Transverse colon (tissue), 4 donors: ENCODE measurements at regions not wholly inside any gene's neighbourhood (a gene's known extent, or its start where the extent isn't known, plus 50 kb on each side); places are given as distances from the start of the nearest gene placed in this dataset.

Experiments
- POLR2A ChIP-seq: fragments of 450-650 bp; IDR thresholded peaks from one replicate; pipeline ENCODE4 v1.6.1; 2016; ENCODE audit warnings: antibody characterized with exemption, mild to moderate bottlenecking, moderate library complexity
- POLR2AphosphoS5 ChIP-seq, 3 donors: sonication (generic); formaldehyde crosslinking; IDR thresholded peaks; one replicate each; pipeline ENCODE4 v1.6.1; 2016; ENCODE audit warnings: antibody characterized with exemption in 3 of 3
- TF ChIP-seq, protein P1 (sequence below), 5 experiments: fragments of 200-600 bp in 3 of 5; fragments of 450-650 bp in 2 of 5; sonication (generic) in 3 of 5; IDR thresholded peaks; 1 replicate in 2 of 5; 2 replicates in 3 of 5; pipeline ENCODE4 v1.5.1; 2016 to 2017; ENCODE audit warnings: antibody characterized with exemption in 5 of 5, inconsistent platforms in 3 of 5, mild to moderate bottlenecking in 2 of 5, moderate library complexity in 1 of 5

- TF ChIP-seq, protein P1, sequence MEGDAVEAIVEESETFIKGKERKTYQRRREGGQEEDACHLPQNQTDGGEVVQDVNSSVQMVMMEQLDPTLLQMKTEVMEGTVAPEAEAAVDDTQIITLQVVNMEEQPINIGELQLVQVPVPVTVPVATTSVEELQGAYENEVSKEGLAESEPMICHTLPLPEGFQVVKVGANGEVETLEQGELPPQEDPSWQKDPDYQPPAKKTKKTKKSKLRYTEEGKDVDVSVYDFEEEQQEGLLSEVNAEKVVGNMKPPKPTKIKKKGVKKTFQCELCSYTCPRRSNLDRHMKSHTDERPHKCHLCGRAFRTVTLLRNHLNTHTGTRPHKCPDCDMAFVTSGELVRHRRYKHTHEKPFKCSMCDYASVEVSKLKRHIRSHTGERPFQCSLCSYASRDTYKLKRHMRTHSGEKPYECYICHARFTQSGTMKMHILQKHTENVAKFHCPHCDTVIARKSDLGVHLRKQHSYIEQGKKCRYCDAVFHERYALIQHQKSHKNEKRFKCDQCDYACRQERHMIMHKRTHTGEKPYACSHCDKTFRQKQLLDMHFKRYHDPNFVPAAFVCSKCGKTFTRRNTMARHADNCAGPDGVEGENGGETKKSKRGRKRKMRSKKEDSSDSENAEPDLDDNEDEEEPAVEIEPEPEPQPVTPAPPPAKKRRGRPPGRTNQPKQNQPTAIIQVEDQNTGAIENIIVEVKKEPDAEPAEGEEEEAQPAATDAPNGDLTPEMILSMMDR (IDR thresholded peaks at IDR 0.05): no peak
- TF ChIP-seq POLR2AphosphoS5 (IDR thresholded peaks at IDR 0.05) (peak in 1 of 3 donors; percentile 12), POLR2A (no peak)
These were observed 68.8 kb downstream of the SSX7 start for GRCh38 chrX:52585892-52586291.
